GM19395 (cell line): ENCODE measurements at regions not wholly inside any gene's neighbourhood (a gene's known extent, or its start where the extent isn't known, plus 50 kb on each side); places are given as distances from the start of the nearest gene placed in this dataset.

Experiments used
- ATAC-seq: cut with Tn5 transposase; IDR thresholded peaks from one replicate; pipeline ENCODE4 v1.9.1; 2021; ENCODE audit warnings: mild to moderate bottlenecking, moderate library complexity; ENCODE audit not compliant: unreplicated experiment

- peak; percentile 100 for ATAC-seq
Observed at GRCh38 chr7:127447326-127447945, 54.9 kb upstream of the ZNF800 start.

DNA sequence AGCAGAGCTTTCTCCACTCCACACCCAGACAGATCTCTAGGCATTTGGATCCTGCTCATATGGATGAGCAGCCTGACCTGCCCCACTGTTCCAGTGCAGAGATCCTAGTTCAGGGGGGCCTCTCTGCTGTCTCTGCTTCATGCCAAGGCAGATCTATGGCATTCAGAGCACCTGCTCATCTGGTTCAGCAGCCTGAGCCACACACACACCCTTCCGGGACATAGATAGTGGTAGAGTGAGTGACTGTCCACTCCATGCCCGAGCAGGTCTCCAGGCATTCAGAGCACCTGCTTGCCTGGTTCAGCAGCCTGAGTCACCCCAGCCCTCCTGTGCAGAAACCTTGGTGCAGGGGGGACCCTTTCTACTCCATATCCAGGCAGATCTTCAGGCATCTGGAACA lies 54.3 kb upstream of the ZNF800 start:
- ATAC-seq, result no peak
